PFSK-1 (cell line): ENCODE measurements at regions not wholly inside any gene's neighbourhood (a gene's known extent, or its start where the extent isn't known, plus 50 kb on each side); places are given as distances from the start of the nearest gene placed in this dataset.

Experiments
- FOXP2 ChIP-seq: optimal IDR thresholded peaks from 2 replicates; pipeline ENCODE3; 2011; ENCODE audit warnings: borderline replicate concordance, control low read depth, inconsistent platforms; ENCODE audit not compliant: insufficient read depth; ENCODE audit errors: extremely low read length, extremely low read depth
- POLR2AphosphoS5 ChIP-seq: IDR thresholded peaks from 2 replicates; pipeline ENCODE4 v1.6.1; 2012; ENCODE audit warnings: low read depth, mild to moderate bottlenecking, control low read depth, low read length, moderate library complexity
- SIN3A ChIP-seq: IDR thresholded peaks from 2 replicates; pipeline ENCODE4 v1.6.1; 2012; ENCODE audit warnings: mild to moderate bottlenecking, low read length, moderate library complexity, borderline replicate concordance; ENCODE audit not compliant: insufficient read depth
- TAF1 ChIP-seq: IDR thresholded peaks from 2 replicates; pipeline ENCODE4 v1.6.1; 2012; ENCODE audit warnings: low read length, control low read depth, borderline replicate concordance; ENCODE audit not compliant: insufficient read depth
- TF ChIP-seq, protein P1 (sequence below), 2 experiments: IDR thresholded peaks; 2 replicates each; pipeline versions ENCODE4 v1.6.1 to v1.8.0; 2011 to 2012; ENCODE audit warnings: low read depth in 2 of 2, low read length in 2 of 2, control low read depth in 1 of 2, inconsistent platforms in 1 of 2, mild to moderate bottlenecking in 1 of 2, moderate library complexity in 1 of 2; ENCODE audit not compliant: insufficient read depth in 1 of 2

DNA sequence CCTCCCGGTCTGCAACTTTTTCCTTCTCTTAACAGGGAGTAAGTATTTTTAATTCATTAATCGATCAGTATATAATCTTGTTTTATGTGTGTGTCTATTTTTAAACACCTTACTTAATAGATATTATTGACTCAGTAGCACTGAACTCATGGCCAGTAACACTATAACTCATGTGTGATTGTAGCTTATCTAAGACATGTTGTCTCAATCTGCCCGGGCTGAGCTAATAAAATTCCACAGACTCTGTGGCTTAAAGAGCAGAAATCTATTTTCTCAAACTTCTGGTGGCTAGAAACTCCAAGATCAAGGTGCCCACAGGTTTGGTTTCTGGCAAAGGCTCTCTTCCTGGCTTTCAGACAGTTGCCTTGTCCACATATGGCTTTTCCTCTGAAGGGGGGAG, 68.8 kb upstream of the TNFAIP3 start:
- TF ChIP-seq FOXP2 (no peak), SIN3A (no peak), POLR2AphosphoS5 (no peak), TAF1 (no peak)
- TF ChIP-seq, protein P1, sequence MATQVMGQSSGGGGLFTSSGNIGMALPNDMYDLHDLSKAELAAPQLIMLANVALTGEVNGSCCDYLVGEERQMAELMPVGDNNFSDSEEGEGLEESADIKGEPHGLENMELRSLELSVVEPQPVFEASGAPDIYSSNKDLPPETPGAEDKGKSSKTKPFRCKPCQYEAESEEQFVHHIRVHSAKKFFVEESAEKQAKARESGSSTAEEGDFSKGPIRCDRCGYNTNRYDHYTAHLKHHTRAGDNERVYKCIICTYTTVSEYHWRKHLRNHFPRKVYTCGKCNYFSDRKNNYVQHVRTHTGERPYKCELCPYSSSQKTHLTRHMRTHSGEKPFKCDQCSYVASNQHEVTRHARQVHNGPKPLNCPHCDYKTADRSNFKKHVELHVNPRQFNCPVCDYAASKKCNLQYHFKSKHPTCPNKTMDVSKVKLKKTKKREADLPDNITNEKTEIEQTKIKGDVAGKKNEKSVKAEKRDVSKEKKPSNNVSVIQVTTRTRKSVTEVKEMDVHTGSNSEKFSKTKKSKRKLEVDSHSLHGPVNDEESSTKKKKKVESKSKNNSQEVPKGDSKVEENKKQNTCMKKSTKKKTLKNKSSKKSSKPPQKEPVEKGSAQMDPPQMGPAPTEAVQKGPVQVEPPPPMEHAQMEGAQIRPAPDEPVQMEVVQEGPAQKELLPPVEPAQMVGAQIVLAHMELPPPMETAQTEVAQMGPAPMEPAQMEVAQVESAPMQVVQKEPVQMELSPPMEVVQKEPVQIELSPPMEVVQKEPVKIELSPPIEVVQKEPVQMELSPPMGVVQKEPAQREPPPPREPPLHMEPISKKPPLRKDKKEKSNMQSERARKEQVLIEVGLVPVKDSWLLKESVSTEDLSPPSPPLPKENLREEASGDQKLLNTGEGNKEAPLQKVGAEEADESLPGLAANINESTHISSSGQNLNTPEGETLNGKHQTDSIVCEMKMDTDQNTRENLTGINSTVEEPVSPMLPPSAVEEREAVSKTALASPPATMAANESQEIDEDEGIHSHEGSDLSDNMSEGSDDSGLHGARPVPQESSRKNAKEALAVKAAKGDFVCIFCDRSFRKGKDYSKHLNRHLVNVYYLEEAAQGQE (IDR thresholded peaks at IDR 0.05; ENCODE audit: insufficient read depth in 1 of 2, low read depth in 2 of 2, low read length in 2 of 2): no peak

DNA sequence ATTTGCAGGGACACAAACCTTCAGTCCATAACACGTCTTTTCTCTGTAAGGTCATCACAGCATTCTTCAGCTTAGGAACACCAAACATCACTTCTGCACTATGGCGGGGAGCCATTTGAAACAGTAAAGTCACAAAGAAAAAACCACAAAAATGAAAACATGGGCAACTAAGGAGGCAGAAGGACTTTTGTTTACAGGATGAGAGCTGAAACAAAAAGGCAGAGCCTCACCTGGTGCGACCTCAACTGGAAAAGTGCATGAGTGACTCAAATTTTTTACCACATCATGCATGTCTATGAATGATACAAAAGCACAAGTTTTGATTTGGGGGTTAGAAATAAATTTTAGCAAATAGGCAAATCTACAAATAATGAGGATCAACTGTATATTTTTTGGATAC, 68.2 kb upstream of the TNFAIP3 start:
- TF ChIP-seq FOXP2: no peak

DNA sequence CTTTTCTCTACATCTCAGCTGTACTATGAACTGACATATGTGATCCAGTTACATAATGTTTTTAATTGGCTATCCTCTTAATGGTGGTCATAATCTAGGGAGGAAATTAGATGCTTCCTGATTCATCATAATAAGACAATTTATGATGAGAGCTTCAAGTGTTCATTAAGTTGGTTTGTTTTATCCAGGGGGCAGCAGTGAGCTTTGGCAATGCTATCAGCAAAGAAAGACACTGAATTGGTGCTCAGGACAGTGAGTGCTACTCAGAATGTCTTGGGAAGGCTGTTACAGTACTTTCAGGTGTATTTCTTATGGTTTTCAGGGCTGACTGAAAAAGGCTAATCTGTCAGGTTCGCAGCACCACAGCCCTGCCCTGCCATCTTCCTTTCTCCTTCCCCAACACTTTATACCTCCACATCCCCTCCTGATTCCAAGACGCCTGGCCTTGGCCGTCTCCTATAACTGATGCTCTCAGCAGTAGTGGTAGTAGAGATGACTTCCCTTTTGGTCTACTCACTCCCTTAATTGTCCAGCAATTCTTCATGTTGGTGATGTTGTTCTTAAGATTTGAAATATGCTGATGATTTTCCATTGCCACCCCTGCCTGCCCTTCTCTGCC, 67.0 kb upstream of the TNFAIP3 start:
- no peak for TF ChIP-seq TAF1
- no peak for TF ChIP-seq SIN3A
- no peak for TF ChIP-seq POLR2AphosphoS5
- TF ChIP-seq, protein P1 (IDR thresholded peaks at IDR 0.05; ENCODE audit: insufficient read depth in 1 of 2, low read depth in 2 of 2, low read length in 2 of 2): no peak
- TF ChIP-seq FOXP2: no peak

DNA sequence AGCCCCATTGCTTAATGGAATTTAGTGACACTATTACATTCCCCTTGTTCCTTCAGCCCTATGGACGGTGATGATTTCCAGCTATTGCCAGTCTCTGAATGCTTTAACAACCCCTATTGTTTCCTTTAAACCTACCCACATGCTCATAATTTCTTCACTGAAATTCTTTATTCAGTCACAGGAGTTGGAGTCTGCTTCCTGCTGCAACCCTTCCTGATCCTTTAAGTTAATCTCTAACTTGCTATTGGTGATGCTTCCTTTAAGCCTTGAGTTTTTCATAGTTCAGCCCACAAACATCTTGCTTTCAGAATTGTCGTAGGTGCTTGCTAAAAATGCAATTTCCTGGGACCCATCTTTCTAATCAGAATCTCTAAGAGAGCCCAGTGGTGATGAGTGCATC, 66.3 kb upstream of the TNFAIP3 start:
- TF ChIP-seq SIN3A (no peak), TAF1 (no peak), FOXP2 (no peak), POLR2AphosphoS5 (no peak)
- TF ChIP-seq, protein P1 (IDR thresholded peaks at IDR 0.05; ENCODE audit: insufficient read depth in 1 of 2, low read depth in 2 of 2, low read length in 2 of 2): no peak

DNA sequence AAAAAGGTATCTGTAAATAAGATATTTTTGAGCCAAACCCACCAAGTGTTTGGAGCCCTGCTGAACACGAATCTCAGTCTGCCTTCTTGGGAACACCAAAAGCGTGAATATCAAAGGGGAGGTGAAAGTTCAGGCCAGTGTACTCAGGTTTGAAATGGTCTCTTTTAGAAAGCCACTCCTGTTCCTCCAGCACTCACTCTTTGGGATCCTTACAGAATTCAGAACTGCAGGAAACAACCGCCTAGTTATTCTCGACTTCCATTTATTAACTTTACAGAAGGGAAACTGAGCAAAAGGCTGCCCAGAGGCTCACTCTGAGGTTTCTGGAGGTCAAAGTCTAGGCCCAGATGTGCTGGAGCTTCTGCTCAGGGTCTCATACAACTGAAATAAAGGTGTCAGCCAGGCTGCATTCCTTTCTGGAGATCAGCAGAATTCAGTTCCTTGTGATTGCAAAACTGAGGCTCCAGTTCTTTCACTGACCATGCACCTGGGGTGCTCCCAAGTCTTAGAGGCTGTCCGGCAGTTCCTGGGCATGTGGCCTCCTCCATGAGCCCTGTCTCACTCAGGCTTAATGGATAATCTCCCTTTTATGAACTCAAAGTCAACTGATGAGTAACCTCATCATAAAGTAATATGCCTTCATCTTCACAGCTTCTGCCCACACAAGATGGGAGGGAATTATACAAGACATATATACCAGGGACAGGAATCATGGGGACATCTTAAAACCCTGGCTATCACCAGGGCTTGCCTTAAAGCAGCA, 65.5 kb upstream of the TNFAIP3 start:
- TF ChIP-seq SIN3A (no peak), FOXP2 (no peak), TAF1 (no peak), POLR2AphosphoS5 (no peak)
- TF ChIP-seq, protein P1 (IDR thresholded peaks at IDR 0.05; ENCODE audit: insufficient read depth in 1 of 2, low read depth in 2 of 2, low read length in 2 of 2): no peak
